ENCODE measurements at regions not wholly inside any gene's neighbourhood (a gene's known extent, or its start where the extent isn't known, plus 50 kb on each side); places are given as distances from the start of the nearest gene placed in this dataset.

DNA sequence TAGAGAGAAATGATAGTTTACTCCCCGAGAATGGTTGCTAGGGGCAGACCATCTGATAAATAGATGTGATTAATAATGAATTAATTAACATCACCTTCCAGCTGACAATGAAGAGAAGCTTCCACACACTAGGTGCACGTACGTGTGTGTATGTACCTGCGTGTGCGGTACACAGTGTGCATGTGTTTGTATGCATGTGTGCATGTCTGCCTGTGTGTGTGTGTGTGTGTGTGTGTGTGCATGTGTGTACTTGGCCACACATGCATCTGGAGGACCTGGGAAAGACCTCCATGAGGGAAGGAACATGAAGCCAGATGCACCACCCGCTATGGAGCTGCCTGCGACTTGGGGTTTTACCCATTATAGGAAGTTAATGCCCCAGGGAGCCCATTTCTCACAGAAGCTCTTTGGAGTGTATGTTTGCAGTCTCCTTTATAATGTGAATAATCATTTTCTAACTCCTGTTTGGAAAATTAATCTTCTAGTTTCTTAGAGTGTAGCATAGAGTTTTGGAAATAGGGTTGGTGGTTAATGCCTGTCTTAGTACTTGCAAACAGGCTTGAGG lies 229.1 kb downstream of the ENGASE start:
- CTCF ChIA-PET = no interaction called here
- DNase-seq (ENCODE audit: low read depth) = no peak
- Histone ChIP-seq H3K36me3 (ENCODE audit: control insufficient read depth, insufficient read depth, low read length) (no peaks in the 10 kb centered on the region), H3K27me3 (ENCODE audit: control insufficient read depth, insufficient read depth, low read length) (no peaks in the 10 kb centered on the region; the same call in 1 of the 2 replicates), H3K4me3 (ENCODE audit: low read depth, low read length) (no peak overlapping the region)
- POLR2A ChIA-PET = no interaction called here
- TF ChIP-seq, protein P1, sequence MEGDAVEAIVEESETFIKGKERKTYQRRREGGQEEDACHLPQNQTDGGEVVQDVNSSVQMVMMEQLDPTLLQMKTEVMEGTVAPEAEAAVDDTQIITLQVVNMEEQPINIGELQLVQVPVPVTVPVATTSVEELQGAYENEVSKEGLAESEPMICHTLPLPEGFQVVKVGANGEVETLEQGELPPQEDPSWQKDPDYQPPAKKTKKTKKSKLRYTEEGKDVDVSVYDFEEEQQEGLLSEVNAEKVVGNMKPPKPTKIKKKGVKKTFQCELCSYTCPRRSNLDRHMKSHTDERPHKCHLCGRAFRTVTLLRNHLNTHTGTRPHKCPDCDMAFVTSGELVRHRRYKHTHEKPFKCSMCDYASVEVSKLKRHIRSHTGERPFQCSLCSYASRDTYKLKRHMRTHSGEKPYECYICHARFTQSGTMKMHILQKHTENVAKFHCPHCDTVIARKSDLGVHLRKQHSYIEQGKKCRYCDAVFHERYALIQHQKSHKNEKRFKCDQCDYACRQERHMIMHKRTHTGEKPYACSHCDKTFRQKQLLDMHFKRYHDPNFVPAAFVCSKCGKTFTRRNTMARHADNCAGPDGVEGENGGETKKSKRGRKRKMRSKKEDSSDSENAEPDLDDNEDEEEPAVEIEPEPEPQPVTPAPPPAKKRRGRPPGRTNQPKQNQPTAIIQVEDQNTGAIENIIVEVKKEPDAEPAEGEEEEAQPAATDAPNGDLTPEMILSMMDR (IDR thresholded peaks at IDR 0.05; ENCODE audit: insufficient read depth, low read depth, low read length) = no peak

GRCh38 chr17:79301469-79301868 lies 226.8 kb downstream of the ENGASE start:
- Histone ChIP-seq H3K27me3 (ENCODE audit: control insufficient read depth, insufficient read depth, low read length) (no peaks in the 10 kb centered on the region; the same call in 1 of the 2 replicates), H3K4me3 (ENCODE audit: low read depth, low read length) (no peak overlapping the region), H3K36me3 (ENCODE audit: control insufficient read depth, insufficient read depth, low read length) (no peaks in the 10 kb centered on the region)
- TF ChIP-seq, protein P1 (IDR thresholded peaks at IDR 0.05; ENCODE audit: insufficient read depth, low read depth, low read length) = no peak
- no peak for DNase-seq (ENCODE audit: low read depth)
- POLR2A ChIA-PET = no interaction called here
- CTCF ChIA-PET = no interaction called here

DNA sequence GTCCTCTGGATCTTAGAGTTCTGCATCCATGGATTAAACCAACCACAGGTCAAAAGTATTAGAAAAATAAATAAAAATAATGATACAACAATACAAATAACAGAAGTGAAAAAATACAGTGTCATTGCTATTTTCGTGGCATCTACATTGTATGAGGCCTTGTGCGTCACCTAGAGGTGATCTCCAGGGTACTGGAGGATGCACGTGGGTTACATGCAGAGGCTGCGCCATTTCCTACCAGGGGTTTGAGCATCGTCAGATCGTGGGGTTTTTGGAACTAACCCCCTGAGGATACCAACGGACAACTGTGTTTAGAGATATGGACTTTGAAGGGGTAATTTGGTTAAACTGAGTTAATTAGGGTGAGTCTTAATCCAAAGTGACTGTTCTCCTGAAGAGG lies 224.7 kb downstream of the ENGASE start:
- TF ChIP-seq, protein P1 (IDR thresholded peaks at IDR 0.05; ENCODE audit: insufficient read depth, low read depth, low read length) = no peak
- ChIA-PET POLR2A (no interaction called here), CTCF (no interaction called here)
- Histone ChIP-seq H3K4me3 (ENCODE audit: low read depth, low read length) (no peak overlapping the region), H3K27me3 (ENCODE audit: control insufficient read depth, insufficient read depth, low read length) (no peaks in the 10 kb centered on the region), H3K36me3 (ENCODE audit: control insufficient read depth, insufficient read depth, low read length) (no peaks in the 10 kb centered on the region)
- DNase-seq (ENCODE audit: low read depth) = no peak

GRCh38 chr17:79298799-79299198 lies 224.2 kb downstream of the ENGASE start:
- Histone ChIP-seq H3K4me3 (ENCODE audit: low read depth, low read length) (no peak overlapping the region), H3K36me3 (ENCODE audit: control insufficient read depth, insufficient read depth, low read length) (no peaks in the 10 kb centered on the region), H3K27me3 (ENCODE audit: control insufficient read depth, insufficient read depth, low read length) (no peaks in the 10 kb centered on the region)
- TF ChIP-seq, protein P1 (IDR thresholded peaks at IDR 0.05; ENCODE audit: insufficient read depth, low read depth, low read length) = no peak
- POLR2A ChIA-PET = no interaction called here
- CTCF ChIA-PET = no interaction called here
- no peak for DNase-seq (ENCODE audit: low read depth)

DNA sequence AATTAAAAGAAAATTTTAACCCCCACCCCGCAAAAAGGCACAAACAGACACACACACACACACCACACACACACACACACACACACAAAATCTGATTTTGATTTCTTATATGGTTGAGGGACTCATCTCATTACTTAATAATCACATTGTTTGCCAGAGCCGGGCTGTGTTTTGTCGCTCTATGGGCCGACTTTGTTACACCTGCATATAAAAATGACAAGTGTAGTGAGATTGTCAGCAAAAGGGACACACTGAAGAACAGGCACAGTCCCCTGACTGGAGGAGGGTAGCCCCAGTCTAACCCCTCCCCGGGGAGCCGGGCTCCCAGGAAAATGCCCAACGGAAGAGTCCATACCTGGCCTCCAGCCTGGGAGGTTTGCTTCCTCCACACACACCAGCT lies 221.6 kb downstream of the ENGASE start:
- DNase-seq (ENCODE audit: low read depth) = no peak
- TF ChIP-seq, protein P1 (IDR thresholded peaks at IDR 0.05; ENCODE audit: insufficient read depth, low read depth, low read length) = no peak
- Histone ChIP-seq H3K27me3 (ENCODE audit: control insufficient read depth, insufficient read depth, low read length) (no peaks in the 10 kb centered on the region), H3K36me3 (ENCODE audit: control insufficient read depth, insufficient read depth, low read length) (no peaks in the 10 kb centered on the region), H3K4me3 (ENCODE audit: low read depth, low read length) (no peak overlapping the region)
- ChIA-PET POLR2A (no interaction called here), CTCF (interaction anchor here (0.6 kb wide), 1 partner anchor 9 kb away, joined by 3 read pairs; no protein-coding TSS in a partner anchor)

Data from BJ (cell line).